GM18858 (cell line): ENCODE measurements at regions not wholly inside any gene's neighbourhood (a gene's known extent, or its start where the extent isn't known, plus 50 kb on each side); places are given as distances from the start of the nearest gene placed in this dataset.

ENCODE experiments used
- ATAC-seq: cut with Tn5 transposase; IDR thresholded peaks from one replicate; pipeline ENCODE4 v1.9.1; 2021; ENCODE audit not compliant: unreplicated experiment

DNA sequence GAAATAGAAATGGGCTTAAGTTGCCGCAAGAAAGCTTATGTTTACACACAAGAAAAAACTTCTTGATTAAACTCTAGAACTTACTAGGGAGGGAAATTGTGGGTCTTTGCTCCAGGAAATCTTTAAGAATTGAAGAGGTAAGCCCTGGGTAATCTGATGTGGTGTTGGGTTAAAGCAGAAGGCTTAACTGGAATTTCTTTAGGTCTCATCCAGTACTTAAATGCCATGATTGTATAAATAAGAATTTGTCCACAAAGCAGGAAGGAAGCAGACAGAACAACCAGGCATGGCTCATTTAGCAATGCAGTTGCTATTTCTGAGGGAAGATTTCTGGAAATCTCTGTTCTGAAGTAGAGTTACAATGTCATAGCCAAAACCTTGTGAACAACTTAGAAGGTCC, 360.4 kb downstream of the KLF5 start:
- ATAC-seq = no peak

- no peak for ATAC-seq
These were observed 358.3 kb downstream of the KLF5 start for GRCh38 chr13:73417012-73417615.

- no peak for ATAC-seq
These were observed 357.3 kb downstream of the KLF5 start for GRCh38 chr13:73416093-73416492.

DNA sequence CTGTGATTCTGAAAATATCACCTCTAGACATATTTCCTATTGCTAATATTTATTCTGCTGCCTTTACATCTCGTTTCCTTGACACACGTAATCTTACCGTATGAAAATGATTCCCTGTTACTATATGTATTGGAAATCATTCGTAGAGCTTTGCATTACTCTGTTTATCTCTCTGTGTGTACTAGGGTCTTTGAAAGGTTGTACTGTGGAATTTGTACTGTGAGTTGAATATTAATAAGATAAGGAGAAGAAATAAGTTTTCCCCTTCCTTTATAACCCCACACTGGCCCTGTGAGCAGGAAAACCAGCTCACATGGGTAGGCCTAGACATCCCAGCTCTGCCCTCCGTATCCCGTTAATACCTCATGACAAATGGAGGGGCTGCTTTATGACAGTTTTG, 354.9 kb downstream of the KLF5 start:
- no peak for ATAC-seq

DNA sequence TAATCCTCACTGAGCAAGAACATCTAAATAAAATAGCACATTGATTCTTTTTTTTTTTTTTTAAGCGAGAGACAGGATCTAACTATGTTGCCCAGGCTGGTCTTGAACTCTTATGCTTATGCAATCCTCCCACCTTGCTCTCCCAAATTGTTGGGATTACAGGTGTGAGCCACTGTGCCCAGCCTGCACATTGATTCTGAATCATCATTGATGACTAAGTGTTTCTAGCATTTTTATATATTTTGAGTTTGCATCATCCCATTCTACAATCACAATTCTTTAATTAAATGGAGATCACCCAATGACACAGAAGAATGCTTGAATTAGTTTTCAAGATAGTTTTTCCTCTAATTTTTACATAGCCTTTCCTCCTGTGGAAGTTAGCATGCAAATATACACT, 354.1 kb downstream of the KLF5 start:
- no peak for ATAC-seq

GRCh38 chr13:73411067-73411809, 352.4 kb downstream of the KLF5 start:
- ATAC-seq = no peak

DNA sequence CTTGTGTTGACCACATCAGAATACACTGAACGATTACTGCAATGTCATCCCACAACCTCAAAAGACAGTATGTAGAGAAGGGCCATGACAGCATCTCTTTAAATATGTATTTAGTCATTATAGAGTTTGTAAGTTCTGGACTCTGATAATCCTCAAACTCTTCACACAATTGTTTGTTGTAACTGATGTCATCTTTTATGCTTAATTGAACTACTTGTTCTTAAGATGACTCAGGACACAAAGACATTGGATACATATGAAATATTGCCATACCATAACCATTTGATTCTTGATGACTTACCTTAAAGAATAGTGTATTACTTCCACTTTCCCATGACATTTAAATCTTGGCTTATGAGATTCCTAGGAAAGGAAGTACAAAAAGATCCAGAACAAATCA, 347.6 kb downstream of the KLF5 start:
- no peak for ATAC-seq

DNA sequence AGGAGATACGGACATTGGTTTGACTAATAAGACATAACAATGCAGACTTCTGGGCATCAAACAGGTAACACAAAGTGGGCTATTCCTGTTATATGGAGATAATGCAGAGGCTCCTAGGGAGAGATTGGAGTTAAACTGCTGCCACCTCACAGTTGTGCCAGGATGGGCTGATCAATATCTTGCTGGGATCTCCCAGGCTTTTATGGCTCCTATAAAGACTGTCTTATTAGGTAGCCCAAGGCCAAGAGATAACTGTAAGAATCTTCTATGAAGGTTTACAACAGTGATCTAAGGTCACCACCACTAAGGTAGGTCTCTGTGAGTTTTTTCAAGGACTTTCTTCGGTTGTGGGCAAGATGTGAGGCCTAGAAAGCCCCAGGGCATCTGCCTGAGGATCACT, 345.8 kb downstream of the KLF5 start:
- ATAC-seq = no peak

GRCh38 chr13:73403355-73404120, 344.7 kb downstream of the KLF5 start:
- no peak for ATAC-seq

- ATAC-seq = no peak
These were observed 343.0 kb downstream of the KLF5 start for GRCh38 chr13:73401769-73402168.

DNA sequence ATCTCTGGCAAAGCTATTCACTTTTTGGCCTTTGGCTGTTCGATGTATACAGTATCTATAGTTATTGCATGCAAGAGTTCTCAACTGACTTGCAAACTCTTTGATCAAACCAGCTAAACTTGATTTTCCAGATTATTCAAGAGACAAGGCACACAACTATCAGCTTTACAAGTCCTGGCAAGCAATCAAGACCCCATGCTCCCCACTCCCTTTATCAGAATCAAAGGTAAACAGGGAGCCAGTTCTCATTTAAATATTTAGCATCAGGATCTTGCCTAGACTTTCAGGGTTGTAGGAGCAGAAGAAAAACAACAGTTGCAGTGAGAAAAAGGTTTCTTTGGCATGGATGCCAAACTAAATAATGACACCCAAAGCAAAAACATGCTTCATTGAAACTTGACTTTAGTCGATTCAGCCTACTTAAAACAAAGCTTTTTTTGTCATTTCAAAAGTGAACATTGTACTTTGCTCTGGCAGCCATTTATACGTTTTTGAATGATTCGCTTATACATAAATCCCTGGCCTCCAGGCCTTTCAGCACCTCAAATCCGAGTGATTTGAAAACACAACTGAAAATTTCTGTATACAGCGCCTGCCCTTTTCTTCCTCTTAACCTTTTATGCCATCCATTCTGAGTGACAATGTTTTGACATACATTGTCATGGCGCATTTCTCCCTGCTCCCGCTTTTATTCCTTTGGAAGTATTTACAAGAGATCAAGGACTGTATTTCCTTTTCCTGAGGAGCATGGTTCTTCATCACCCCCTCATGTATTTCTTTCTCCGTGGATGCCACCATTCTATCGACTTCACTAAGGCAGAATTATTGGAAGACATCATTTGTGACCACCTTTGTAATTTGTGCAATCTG, 340.8 kb downstream of the KLF5 start:
- ATAC-seq = no peak

DNA sequence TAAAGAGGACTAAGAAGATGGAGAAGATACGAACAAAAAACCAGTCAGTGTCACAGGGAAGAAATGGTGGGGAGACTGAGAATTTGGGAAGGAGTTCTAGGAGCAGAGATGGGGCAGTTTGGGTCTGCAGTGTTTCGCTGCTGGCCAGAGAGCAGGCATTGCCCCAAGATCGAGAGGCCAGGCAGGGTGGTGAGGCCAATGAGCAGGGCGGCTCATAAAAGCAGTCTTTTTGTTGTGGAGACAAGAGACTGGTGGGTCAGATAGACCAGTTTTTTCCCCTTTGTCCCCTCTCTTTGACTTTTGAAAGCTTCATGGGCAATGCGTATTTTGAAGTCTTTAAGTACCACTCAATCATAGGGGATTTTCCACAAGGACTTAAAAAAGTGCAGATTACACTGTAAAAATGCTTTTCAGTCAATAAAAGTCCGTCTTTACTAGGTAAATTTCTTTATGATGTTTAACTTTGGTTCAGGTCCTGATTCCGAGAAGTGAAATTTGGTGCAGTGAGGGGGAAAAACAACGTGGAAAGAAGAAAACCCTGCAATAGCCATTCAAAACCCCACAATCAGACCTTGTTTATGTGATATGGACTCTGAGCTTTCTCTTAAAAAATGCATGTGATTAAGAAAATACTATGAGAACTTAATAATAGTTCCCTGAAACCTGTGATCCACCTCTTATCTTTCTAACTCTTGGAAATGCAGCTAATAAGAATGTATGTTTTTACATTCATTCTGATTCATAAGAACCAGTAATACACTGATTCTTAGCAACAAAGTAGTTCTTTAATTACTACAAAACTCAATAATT, 338.9 kb downstream of the KLF5 start:
- no peak for ATAC-seq

DNA sequence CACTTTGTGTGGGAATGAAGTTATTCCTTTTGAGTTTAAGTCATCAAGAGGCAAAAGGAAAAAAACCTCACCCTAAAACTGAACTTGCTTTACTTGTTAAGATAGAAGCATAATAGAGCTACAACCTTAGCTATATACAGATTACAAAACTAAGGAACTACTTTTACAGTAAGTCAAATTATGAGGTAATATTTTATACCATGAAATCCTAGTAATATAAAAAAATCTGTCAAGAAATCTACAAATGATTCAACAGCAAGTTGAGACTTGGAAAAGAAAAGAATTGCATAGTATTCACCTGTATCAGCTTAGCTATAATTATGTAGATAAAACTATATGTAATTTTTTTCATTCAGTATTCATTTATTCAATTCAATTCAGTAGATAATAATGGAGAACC, 335.3 kb downstream of the KLF5 start:
- ATAC-seq = no peak

GRCh38 chr13:73390100-73390499, 331.3 kb downstream of the KLF5 start:
- no peak for ATAC-seq

- no peak for ATAC-seq
These were observed 329.8 kb downstream of the KLF5 start for GRCh38 chr13:73388586-73388985.

DNA sequence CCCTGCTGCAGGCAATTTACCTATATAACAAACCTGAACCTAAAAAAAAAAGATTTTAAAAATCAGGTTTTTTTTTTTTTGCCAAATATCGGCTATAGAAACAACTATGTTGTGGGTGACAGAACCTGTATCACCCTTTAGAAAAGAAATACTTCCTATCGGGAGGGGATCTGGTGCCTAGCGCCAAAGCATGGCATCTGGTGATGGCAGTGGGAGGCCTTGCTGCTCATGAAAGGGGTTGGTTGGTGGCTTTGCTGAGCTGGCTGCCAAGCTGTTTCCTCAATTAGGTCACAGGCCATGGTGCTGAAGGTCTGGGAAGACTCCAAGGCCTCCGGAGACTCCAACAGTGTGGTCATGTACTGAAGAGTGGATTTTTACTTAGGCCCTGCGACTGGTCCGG, 328.5 kb downstream of the KLF5 start:
- no peak for ATAC-seq

DNA sequence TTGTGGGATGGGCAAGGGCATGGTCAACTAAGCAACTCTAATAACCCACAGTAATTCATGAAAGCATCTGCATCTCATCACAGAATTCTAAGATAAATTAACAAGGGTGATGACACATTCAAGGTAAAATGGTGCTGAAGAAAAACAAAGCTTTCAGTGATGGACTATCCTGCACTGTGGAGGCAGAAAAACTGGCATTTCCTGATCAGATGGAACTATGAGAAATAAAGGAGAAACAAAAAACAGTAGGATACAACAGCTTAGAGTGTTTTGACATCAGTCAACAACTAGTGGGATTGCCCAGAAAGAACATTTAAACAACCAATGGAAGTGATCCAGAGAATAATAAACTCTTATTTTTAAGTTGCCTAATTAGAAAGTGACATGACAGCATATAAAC, 327.0 kb downstream of the KLF5 start:
- ATAC-seq = no peak

DNA sequence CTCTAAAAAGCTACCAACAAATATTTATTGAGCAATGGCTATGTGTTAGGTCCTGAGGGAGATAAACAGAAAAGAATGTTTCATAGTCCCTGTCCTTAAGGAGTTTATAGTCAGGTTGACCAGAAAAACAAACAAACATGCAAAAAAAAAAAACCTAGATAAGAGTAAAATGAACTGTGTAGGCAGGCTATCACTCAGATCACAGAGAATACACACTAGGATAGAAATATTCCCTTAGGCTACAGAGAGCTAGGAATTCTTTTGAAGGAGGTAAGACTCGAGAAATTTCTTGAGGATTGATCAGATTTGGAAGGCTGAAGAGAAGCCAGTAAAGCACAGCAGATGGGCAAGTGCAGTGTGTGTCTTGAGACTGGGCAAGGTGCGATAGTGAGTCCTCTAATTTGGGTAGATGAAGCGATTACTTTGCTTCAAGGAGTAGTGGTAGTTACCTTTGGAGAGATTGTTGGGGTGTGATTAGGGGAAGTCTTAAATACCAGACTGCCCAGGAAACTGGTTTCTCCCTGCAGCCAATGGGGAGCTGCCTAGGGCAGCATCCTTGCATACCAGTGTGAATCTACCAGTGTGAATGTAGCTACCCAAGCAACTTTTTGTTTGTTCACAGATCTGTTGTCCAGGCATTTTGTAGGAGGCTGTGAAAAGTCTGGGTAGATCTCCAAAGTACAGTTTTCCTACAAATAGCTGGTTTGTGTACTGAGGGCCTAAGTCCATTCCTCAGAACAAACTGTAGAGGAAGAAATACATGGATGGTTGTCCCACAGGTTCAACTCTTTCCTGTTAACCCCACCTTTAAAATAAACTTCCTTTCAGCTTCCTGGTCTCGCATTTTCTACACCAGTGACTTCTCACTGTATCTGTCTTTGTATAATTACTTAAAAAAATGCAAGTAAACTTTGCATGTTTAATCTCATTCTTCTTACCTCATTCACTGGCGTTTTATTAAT, 314.1 kb downstream of the KLF5 start:
- ATAC-seq = no peak

DNA sequence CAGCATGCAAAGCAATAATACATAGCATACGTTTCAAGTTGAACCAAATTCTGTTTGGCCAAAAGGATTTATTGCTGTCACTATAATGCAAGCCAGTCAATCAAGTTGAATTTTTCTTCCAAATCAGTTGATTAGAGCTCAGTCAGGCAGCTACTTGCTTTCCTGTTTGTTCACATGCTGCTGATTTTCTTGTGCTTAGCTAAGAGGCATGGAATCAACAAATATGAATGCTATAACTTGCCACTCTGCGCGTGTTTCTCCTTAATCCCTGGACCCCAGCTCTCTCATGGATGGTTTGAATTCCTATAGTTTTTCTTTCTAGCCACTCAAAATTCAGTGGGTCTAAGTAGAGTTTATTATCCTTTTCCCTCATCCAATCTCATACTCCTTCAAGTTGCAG, 311.3 kb downstream of the KLF5 start:
- ATAC-seq = no peak
